Endothelial cell of umbilical vein (primary cell): ENCODE measurements at regions not wholly inside any gene's neighbourhood (a gene's known extent, or its start where the extent isn't known, plus 50 kb on each side); places are given as distances from the start of the nearest gene placed in this dataset.

Experiments
- BruUV-seq: library from RNA; stranded (reverse); fragments of 400-500 nt; replicated peaks from 2 replicates; lab custom pipeline; 2021; lab: Mats Ljungman, UMichigan
- CTCF ChIA-PET: fragments of 300-600, 350-600 bp; sonication (Branson Sonifier 250); formaldehyde crosslinking; loops from one replicate; lab custom pipeline; 2021; ENCODE audit warnings: antibody characterized with exemption, inconsistent platforms; lab: Charles Lee
- POLR2A ChIA-PET: fragments of 300-600, 350-600 bp; sonication (Branson Sonifier 250); formaldehyde crosslinking; loops from one replicate; lab custom pipeline; 2021; ENCODE audit warnings: antibody characterized with exemption, inconsistent platforms; lab: Charles Lee
- DNase-seq: peaks from one replicate; pipeline ENCODE4 v3.0.0-alpha.2; 2011; ENCODE audit warnings: low read depth, low spot score
- FAIRE-seq: peaks from 2 replicates; lab custom pipeline; 2011; peaks lifted over from hg19 to GRCh38; lab: Jason Lieb, UNC
- H2AFZ ChIP-seq: 2 replicates; pipeline ENCODE4 v1.6.0; 2012; ENCODE audit warnings: low read depth, low read length, control low read depth, inconsistent platforms
- H3K27ac ChIP-seq: 2 replicates; pipeline ENCODE4 v1.5.1; 2011; ENCODE audit warnings: low read depth, mild to moderate bottlenecking, control low read depth, low read length, moderate library complexity; ENCODE audit not compliant: insufficient read depth
- H3K27me3 ChIP-seq, 2 experiments: 2 replicates each; pipeline versions ENCODE4 v1.6.0 to v1.6.1; 2011; ENCODE audit warnings: low read length in 2 of 2, mixed read lengths in 1 of 2; ENCODE audit not compliant: control insufficient read depth in 2 of 2, insufficient read depth in 2 of 2
- H3K36me3 ChIP-seq, 2 experiments: 2 replicates in 1 of 2; 3 replicates in 1 of 2; pipeline ENCODE4 v1.5.1; 2011; ENCODE audit warnings: low read length in 2 of 2, mild to moderate bottlenecking in 1 of 2, moderate library complexity in 1 of 2; ENCODE audit not compliant: control insufficient read depth in 2 of 2, insufficient read depth in 2 of 2; ENCODE audit errors: extremely low read depth in 1 of 2
- H3K4me1 ChIP-seq: 3 replicates; pipeline ENCODE4 v1.5.1; 2011; ENCODE audit warnings: mild to moderate bottlenecking, low read length; ENCODE audit not compliant: control insufficient read depth, insufficient read depth; ENCODE audit errors: extremely low read depth
- H3K4me2 ChIP-seq: 2 replicates; pipeline ENCODE4 v1.6.1; 2011; ENCODE audit warnings: low read length, control low read depth, mixed read lengths; ENCODE audit not compliant: insufficient read depth
- H3K4me3 ChIP-seq, 3 experiments: fragments of 200-600 bp in 1 of 3; sonication (generic), shearing (Covaris generic) in 1 of 3; replicated peaks in 1 of 3; 2 replicates each; pipeline ENCODE4 v1.5.1; 2011 to 2016; ENCODE audit warnings: control low read depth in 3 of 3, low read length in 3 of 3, mild to moderate bottlenecking in 2 of 3, inconsistent platforms in 1 of 3, low read depth in 1 of 3, moderate library complexity in 1 of 3; ENCODE audit not compliant: insufficient read depth in 1 of 3
- H3K79me2 ChIP-seq: 2 replicates; pipeline ENCODE4 v1.6.0; 2012; ENCODE audit warnings: low read length, inconsistent platforms; ENCODE audit not compliant: control insufficient read depth, insufficient read depth
- H3K9ac ChIP-seq: replicated peaks from 2 replicates; pipeline ENCODE3; 2011; ENCODE audit warnings: low read length, control low read depth; ENCODE audit not compliant: insufficient read depth; ENCODE audit errors: extremely low read depth
- H3K9me1 ChIP-seq: replicated peaks from 3 replicates; pipeline ENCODE4 v1.6.0; 2011; ENCODE audit warnings: mild to moderate bottlenecking, low read length; ENCODE audit not compliant: control insufficient read depth, insufficient read depth; ENCODE audit errors: extremely low read depth
- H3K9me3 ChIP-seq: replicated peaks from 2 replicates; pipeline ENCODE4 v1.5.1; 2012; ENCODE audit warnings: low read length, inconsistent platforms; ENCODE audit not compliant: control insufficient read depth, insufficient read depth
- H4K20me1 ChIP-seq: replicated peaks from 2 replicates; pipeline ENCODE3; 2011; ENCODE audit warnings: mild to moderate bottlenecking, low read length; ENCODE audit not compliant: control insufficient read depth, insufficient read depth; ENCODE audit errors: extremely low read depth
- EZH2 ChIP-seq: IDR thresholded peaks from 2 replicates; pipeline ENCODE4 v1.6.1; 2012; ENCODE audit warnings: borderline replicate concordance, low read depth, mild to moderate bottlenecking, moderate library complexity, low read length, inconsistent platforms; ENCODE audit not compliant: severe bottlenecking
- FOS ChIP-seq: IDR thresholded peaks from 2 replicates; pipeline ENCODE4 v1.6.1; 2011; ENCODE audit warnings: mild to moderate bottlenecking, low read length, moderate library complexity, borderline replicate concordance; ENCODE audit not compliant: insufficient read depth
- GATA2 ChIP-seq: IDR thresholded peaks from 2 replicates; pipeline ENCODE4 v1.7.0; 2011; ENCODE audit warnings: low read depth, mild to moderate bottlenecking, moderate library complexity, mixed read lengths, low read length; ENCODE audit not compliant: insufficient read length, insufficient read depth
- JUN ChIP-seq: IDR thresholded peaks from 2 replicates; pipeline ENCODE4 v1.6.1; 2011; ENCODE audit warnings: borderline replicate concordance, low read depth; ENCODE audit not compliant: insufficient read length, insufficient read depth
- MYC ChIP-seq: IDR thresholded peaks from one replicate; pipeline ENCODE4 v1.6.1; 2011; ENCODE audit warnings: mild to moderate bottlenecking, low read depth, low read length
- POLR2A ChIP-seq: IDR thresholded peaks from 2 replicates; pipeline ENCODE4 v1.6.1; 2012; ENCODE audit warnings: low read depth, mild to moderate bottlenecking, control low read depth, low read length
- POLR2AphosphoS5 ChIP-seq: IDR thresholded peaks from 2 replicates; pipeline ENCODE4 v1.6.1; 2012; ENCODE audit warnings: low read depth, mild to moderate bottlenecking, control low read depth, low read length, moderate library complexity; ENCODE audit not compliant: insufficient read depth
- dilution Hi-C: fragments of 300-500 bp; cut with MboI; formaldehyde crosslinking; loops from one replicate; pipeline ENCODE4 v1.15.0; 2019; ENCODE audit warnings: low sequenced_read_pairs; ENCODE audit not compliant: extremely low pct_ligation_motif_present
- intact Hi-C: fragments of 100-400 bp; cut with micrococcal nuclease; formaldehyde crosslinking; loops from one replicate; pipeline ENCODE4 v1.10.0; 2022
- TF ChIP-seq, protein P1 (sequence below), 2 donors: IDR thresholded peaks; 1 replicate in 1 of 2; 2 replicates in 1 of 2; pipeline ENCODE4 v1.5.1; 2011; ENCODE audit warnings: low read length in 2 of 2, mild to moderate bottlenecking in 2 of 2, moderate library complexity in 2 of 2, control low read depth in 1 of 2, inconsistent platforms in 1 of 2, low read depth in 1 of 2; ENCODE audit not compliant: insufficient read depth in 1 of 2; ENCODE audit errors: extremely low read depth in 1 of 2
- TF ChIP-seq, protein P2 (sequence below): IDR thresholded peaks from 2 replicates; pipeline ENCODE4 v1.6.1; 2011; ENCODE audit not compliant: insufficient read depth, insufficient read length

DNA sequence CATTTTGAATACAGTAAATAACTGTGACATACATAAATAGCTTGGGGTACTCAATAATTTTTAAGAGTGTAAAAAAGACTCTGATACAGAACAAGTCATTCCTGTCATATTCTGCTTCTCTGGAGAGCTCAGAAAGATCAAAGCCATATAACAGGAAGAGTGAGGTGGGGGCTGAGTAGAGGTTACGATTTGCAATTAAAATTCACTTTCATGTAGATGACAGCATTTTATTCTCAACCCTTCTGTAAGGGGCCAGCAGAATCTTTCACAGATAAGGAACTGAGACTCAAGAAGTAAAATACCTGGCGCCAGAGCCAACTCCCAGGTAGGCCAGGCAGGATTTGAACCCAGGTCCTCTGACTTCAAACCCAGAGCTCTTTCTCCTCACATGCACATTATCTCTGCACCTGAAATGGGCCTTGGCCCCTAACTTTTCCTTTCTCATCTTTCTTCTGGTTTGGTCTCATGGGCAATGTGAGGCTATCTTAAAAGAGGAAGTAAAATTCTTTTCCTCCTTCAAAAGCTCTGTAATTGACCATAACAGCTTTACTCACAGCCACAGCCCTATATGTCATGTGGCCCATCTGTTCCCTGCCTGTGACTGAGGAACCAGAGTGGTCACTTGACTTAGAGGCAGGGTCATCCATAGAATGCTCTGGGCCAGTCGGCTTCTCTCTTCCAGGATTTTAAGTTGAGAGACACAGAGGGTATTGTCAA is 80.9 kb upstream of the SYT6 start:
- H3K27ac ChIP-seq, result no peak overlapping the region
- H3K27me3 ChIP-seq, result no peaks in the 10 kb centered on the region
- BruUV-seq, result no TSS peak
- intact Hi-C loops, result no loop called here
- H3K4me1 ChIP-seq, result no peaks in the 10 kb centered on the region
- dilution Hi-C loops, result no loop called here
- H3K9me3 ChIP-seq, result no peaks in the 10 kb centered on the region
- H4K20me1 ChIP-seq, result no peaks in the 10 kb centered on the region
- H3K36me3 ChIP-seq, result no peaks in the 10 kb centered on the region
- FAIRE-seq (no peak), DNase-seq (no peak)
- no peak overlapping the region for H3K9ac ChIP-seq
- POLR2A ChIA-PET, result no interaction called here
- no peak overlapping the region for H3K4me3 ChIP-seq
- TF ChIP-seq POLR2A (no peak), MYC (no peak), FOS (no peak), POLR2AphosphoS5 (no peak), EZH2 (no peak), GATA2 (no peak), JUN (no peak)
- TF ChIP-seq, protein P1, sequence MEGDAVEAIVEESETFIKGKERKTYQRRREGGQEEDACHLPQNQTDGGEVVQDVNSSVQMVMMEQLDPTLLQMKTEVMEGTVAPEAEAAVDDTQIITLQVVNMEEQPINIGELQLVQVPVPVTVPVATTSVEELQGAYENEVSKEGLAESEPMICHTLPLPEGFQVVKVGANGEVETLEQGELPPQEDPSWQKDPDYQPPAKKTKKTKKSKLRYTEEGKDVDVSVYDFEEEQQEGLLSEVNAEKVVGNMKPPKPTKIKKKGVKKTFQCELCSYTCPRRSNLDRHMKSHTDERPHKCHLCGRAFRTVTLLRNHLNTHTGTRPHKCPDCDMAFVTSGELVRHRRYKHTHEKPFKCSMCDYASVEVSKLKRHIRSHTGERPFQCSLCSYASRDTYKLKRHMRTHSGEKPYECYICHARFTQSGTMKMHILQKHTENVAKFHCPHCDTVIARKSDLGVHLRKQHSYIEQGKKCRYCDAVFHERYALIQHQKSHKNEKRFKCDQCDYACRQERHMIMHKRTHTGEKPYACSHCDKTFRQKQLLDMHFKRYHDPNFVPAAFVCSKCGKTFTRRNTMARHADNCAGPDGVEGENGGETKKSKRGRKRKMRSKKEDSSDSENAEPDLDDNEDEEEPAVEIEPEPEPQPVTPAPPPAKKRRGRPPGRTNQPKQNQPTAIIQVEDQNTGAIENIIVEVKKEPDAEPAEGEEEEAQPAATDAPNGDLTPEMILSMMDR (IDR thresholded peaks at IDR 0.05; ENCODE audit: extremely low read depth in 1 of 2, insufficient read depth in 1 of 2, low read depth in 1 of 2, low read length in 2 of 2), result no peak
- TF ChIP-seq, protein P2, sequence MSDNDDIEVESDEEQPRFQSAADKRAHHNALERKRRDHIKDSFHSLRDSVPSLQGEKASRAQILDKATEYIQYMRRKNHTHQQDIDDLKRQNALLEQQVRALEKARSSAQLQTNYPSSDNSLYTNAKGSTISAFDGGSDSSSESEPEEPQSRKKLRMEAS, result no peak
- CTCF ChIA-PET, result no interaction called here
- H3K4me2 ChIP-seq, result no peak overlapping the region
- H3K79me2 ChIP-seq, result no peaks in the 10 kb centered on the region
- H2AFZ ChIP-seq, result no peak overlapping the region
- H3K9me1 ChIP-seq, result no peaks in the 10 kb centered on the region
